HG02870 (cell line): ENCODE measurements at regions not wholly inside any gene's neighbourhood (a gene's known extent, or its start where the extent isn't known, plus 50 kb on each side); places are given as distances from the start of the nearest gene placed in this dataset.

Source experiments
- ATAC-seq: cut with Tn5 transposase; IDR thresholded peaks from one replicate; pipeline ENCODE4 v1.9.1; 2021; ENCODE audit warnings: mild to moderate bottlenecking, moderate library complexity; ENCODE audit not compliant: unreplicated experiment

DNA sequence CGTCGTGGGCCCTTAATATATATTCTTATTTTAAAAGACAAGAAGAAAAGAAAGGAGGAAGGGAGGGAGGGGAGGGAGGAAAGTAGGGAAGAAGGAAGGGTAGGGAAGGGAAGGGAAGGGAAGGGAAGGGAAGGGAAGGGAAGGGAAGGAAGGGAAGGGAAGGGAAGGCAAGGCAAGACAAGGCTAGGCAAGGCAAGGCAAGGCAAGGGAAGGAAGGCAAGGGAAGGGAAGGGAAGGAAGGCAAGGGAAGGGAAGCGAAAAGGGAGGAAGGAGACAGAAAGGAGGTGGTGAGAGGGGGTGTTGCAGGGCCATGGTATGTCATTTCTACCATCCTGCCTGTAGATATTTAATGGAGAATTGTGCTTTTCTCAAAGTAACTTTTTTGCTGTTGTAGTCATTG, 83.9 kb upstream of the BTBD3 start:
- ATAC-seq = no peak

DNA sequence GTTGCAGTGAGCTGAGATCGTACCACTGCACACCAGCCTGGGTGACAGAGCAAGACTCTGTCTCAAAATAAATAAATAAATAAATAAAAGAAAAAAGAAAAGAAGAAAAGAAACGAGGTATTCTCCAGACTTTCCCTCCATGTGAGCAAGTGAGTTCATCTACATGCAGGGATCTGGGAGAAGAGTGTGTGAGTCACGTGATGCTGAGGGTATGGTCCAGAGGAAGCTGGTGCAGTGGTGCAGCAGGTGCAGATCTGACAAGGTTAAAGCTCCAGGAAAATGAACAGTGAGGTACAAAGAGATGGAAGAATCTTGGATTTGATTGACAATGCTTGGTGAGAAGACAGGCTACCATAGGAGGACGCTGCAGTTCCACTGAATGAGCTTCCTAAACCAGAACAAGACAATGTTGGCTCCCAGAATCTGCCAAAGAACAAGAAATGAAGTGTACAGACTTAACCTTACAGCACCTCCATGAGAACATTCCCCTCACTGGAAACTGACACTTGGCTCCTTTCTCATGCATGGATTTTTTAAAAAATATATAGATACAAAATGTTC, 79.5 kb upstream of the BTBD3 start:
- no peak for ATAC-seq

GRCh38 chr20:11841972-11842461, 75.7 kb upstream of the BTBD3 start:
- ATAC-seq = no peak

- ATAC-seq = no peak
These were observed 74.4 kb upstream of the BTBD3 start for GRCh38 chr20:11843289-11843688.

- ATAC-seq = no peak
These were observed 73.0 kb upstream of the BTBD3 start for GRCh38 chr20:11844691-11845090.

GRCh38 chr20:11845340-11845739, 72.4 kb upstream of the BTBD3 start:
- ATAC-seq = no peak

DNA sequence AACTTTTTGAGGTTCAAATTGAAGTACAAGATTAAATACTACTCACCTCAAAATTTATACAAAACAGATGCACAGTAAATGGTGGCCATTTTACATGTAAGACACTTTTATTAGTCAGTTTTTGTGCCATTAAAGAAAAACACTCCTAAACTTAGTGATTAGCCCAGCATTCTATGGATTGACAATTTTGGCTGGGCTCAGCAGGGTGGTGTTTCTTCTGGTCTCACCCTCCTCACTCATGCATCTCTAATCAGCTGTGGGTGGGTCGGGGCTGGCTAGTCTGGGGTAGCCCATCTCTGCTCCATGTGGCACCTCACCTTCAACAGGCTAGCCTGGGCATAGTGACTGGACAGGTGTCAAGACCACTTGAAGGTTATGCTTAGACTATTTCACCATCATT, 71.6 kb upstream of the BTBD3 start:
- ATAC-seq = no peak

DNA sequence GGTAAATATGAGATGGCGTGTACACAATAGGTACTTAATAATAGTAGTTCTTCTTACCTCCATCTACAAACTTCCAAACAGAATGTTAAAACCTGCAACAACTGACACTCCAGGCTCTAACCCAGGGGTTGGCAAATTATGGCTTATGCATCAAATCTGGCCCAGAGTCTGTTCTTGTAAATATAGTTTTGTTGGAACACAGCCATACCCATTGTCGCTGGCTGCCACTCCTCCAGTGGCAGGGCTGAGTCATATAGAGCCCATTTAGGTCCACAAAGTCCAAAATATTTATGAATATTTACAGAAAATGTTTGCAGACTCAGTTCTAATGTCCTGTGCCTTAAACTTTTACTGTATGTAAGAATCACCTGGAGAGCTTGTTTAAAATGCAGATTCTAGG, 69.9 kb upstream of the BTBD3 start:
- ATAC-seq = no peak

- ATAC-seq = no peak
These were observed 68.3 kb upstream of the BTBD3 start for GRCh38 chr20:11849270-11849915.

GRCh38 chr20:11849976-11850670, 67.6 kb upstream of the BTBD3 start:
- no peak for ATAC-seq

GRCh38 chr20:11850901-11851300, 66.8 kb upstream of the BTBD3 start:
- ATAC-seq = no peak

DNA sequence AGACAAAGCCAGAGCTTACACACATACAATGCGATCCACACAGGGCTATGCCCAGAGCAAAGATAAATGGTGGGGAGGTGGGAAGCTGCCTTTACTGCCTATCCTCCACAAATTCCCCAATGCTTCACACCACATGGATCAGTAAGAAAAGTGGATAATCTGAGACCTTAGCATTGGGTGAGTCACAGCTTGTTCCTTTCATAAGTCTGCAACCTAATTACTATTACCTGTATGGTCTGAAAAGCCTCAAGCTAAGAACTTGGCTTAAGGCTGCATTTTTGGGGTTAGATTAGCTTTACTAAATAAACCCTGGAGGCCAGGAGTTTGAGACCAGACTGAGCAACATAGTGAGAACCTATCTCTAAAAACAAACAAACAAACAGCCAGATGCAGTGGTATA, 66.0 kb upstream of the BTBD3 start:
- ATAC-seq = no peak

- no peak for ATAC-seq
These were observed 65.5 kb upstream of the BTBD3 start for GRCh38 chr20:11852189-11852588.

GRCh38 chr20:11852811-11853210, 64.9 kb upstream of the BTBD3 start:
- ATAC-seq = no peak

GRCh38 chr20:11853359-11853758, 64.3 kb upstream of the BTBD3 start:
- no peak for ATAC-seq

- ATAC-seq = no peak
These were observed 56.2 kb upstream of the BTBD3 start for GRCh38 chr20:11861479-11861878.

DNA sequence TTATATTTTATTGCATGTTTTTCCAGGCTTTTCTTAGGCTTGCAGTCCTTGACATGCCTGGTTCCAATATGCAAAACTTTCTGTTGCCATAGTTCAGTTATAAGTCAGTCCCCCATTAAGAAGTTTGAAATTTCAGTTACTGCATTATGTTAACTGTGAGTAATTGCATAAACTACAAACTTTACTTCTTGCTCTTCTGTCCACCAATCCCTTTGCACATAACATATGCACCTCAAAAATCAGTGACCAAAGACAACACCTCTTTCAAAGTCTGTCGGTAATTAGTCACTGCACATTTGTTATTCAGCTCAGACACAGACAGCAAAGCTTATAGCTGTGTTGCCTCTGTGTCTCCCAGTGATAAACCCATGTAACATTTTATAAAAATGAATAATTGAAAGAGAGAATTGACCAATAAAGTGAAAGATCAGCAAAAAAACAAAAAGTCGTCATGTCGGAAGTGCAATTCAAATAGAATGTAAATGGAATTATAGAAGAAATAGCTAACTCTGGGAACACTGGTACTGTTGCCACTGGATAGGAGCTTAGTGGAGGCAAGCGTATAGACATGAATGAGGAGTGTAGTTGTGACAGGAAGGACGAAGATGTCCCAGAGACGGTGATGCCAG, 50.3 kb upstream of the BTBD3 start:
- no peak for ATAC-seq
